Bone marrow (tissue), 2 donors: ENCODE measurements at regions not wholly inside any gene's neighbourhood (a gene's known extent, or its start where the extent isn't known, plus 50 kb on each side); places are given as distances from the start of the nearest gene placed in this dataset.
"Not testable (repeated sequence)": the region's sequence is repeated elsewhere in the genome, so short reads cannot be mapped to it uniquely, and the experiment has no call there.

Experiments used
- DNase-seq, 2 donors: peaks; one replicate each; lab custom pipeline; 2025; lab: John Stamatoyannopoulos, UW

GRCh38 chr15:36406366-36406765 is 173.1 kb upstream of the CDIN1 start:
- DNase-seq = no peak

- DNase-seq = no peak
Measured at GRCh38 chr15:36406911-36407310, 172.5 kb upstream of the CDIN1 start.

- DNase-seq = no peak
Measured at GRCh38 chr15:36407647-36408046, 171.8 kb upstream of the CDIN1 start.

GRCh38 chr15:36409819-36410218 is 169.6 kb upstream of the CDIN1 start:
- DNase-seq = no peak

- DNase-seq = no peak
Measured at GRCh38 chr15:36414670-36415069, 164.8 kb upstream of the CDIN1 start.

- no peak for DNase-seq
Measured at GRCh38 chr15:36415643-36416042, 163.8 kb upstream of the CDIN1 start.

GRCh38 chr15:36422631-36423030 is 156.8 kb upstream of the CDIN1 start:
- no peak for DNase-seq

GRCh38 chr15:36426691-36427090 is 152.7 kb upstream of the CDIN1 start:
- no peak for DNase-seq

- no peak for DNase-seq
Measured at GRCh38 chr15:36428102-36428845, 151.2 kb upstream of the CDIN1 start.

GRCh38 chr15:36429707-36430106 is 149.7 kb upstream of the CDIN1 start:
- DNase-seq = no peak

GRCh38 chr15:36430280-36430679 is 149.1 kb upstream of the CDIN1 start:
- no peak for DNase-seq

GRCh38 chr15:36430726-36431265 is 148.6 kb upstream of the CDIN1 start:
- no peak for DNase-seq

GRCh38 chr15:36432161-36432560 is 147.3 kb upstream of the CDIN1 start:
- DNase-seq = no peak

- no peak for DNase-seq
Measured at GRCh38 chr15:36434177-36434576, 145.2 kb upstream of the CDIN1 start.

GRCh38 chr15:36438499-36438898 is 140.9 kb upstream of the CDIN1 start:
- DNase-seq = no peak

- no peak for DNase-seq
Measured at GRCh38 chr15:36447373-36447772, 132.1 kb upstream of the CDIN1 start.

GRCh38 chr15:36448418-36448817 is 131.0 kb upstream of the CDIN1 start:
- no peak for DNase-seq

- no peak for DNase-seq
Measured at GRCh38 chr15:36449084-36449661, 130.3 kb upstream of the CDIN1 start.

- DNase-seq = no peak
Measured at GRCh38 chr15:36449662-36450145, 129.7 kb upstream of the CDIN1 start.

GRCh38 chr15:36454244-36454643 is 125.2 kb upstream of the CDIN1 start:
- DNase-seq = not testable (repeated sequence)

GRCh38 chr15:36458411-36458810 is 121.0 kb upstream of the CDIN1 start:
- DNase-seq = no peak

GRCh38 chr15:36465304-36465703 is 114.1 kb upstream of the CDIN1 start:
- no peak for DNase-seq

- no peak for DNase-seq
Measured at GRCh38 chr15:36468746-36469145, 110.7 kb upstream of the CDIN1 start.
